ENCODE measurements at regions not wholly inside any gene's neighbourhood (a gene's known extent, or its start where the extent isn't known, plus 50 kb on each side); places are given as distances from the start of the nearest gene placed in this dataset.

DNA sequence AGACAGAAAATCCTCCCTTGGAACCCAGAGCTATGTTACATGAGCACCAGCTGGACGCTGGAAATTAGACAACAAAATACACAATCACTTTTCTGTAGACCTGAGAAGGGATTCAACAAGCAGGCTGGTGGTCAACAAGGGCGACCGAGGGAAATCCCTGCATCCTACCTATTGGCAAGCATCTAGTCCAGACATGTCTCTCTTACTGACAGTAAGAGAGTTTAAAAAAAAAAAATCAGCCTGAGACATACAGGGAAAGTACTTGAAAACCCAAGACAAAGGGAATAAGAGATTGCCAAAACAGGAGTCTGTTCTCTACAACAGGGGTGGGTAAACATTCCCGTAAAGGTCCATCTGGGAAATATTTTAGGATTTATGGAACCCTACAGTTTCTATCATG, 108.0 kb downstream of the KDR start:
- no peak for TF ChIP-seq CTCF (IDR thresholded peaks at IDR 0.05)
- ATAC-seq (no peak), DNase-seq (no peak)
- Mint-ChIP-seq H3K4me1 (peaks cover 13 to 15% of the 10 kb centered on the region in 2 donors), H3K27me3 (ENCODE audit: low read depth in 2 of 2) (peaks cover 6 to 15% of the 10 kb centered on the region in 2 donors), H3K9me3 (peaks cover 2% of the 10 kb centered on the region in 2 donors), H3K27ac (no peak overlapping the region), H3K4me3 (no peak overlapping the region), H3K36me3 (peaks cover 14% of the 10 kb centered on the region)
- Histone ChIP-seq H3K4me1 (ENCODE audit: control insufficient read depth, insufficient read depth, low read length) (no peaks in the 10 kb centered on the region), H3K36me3 (ENCODE audit: control insufficient read depth, insufficient read depth, low read length) (no peaks in the 10 kb centered on the region), H3K9me3 (ENCODE audit: control insufficient read depth, insufficient read depth, low read length) (no peaks in the 10 kb centered on the region), H3K4me3 (ENCODE audit: low read length) (no peak overlapping the region), H3K27me3 (ENCODE audit: control insufficient read depth, insufficient read depth, low read length) (no peaks in the 10 kb centered on the region), H3K27ac (ENCODE audit: low read length) (no peak overlapping the region)
- WGBS (ENCODE audit: insufficient coverage): 91% methylated on average over 4 of the region's 4 CpGs
- intact Hi-C loops (cut with micrococcal nuclease): no loop called here

- 31% methylated on average over 2 of the region's 2 CpGs for WGBS (ENCODE audit: insufficient coverage)
- Histone ChIP-seq H3K27ac (ENCODE audit: low read length) (no peak overlapping the region), H3K4me1 (ENCODE audit: control insufficient read depth, insufficient read depth, low read length) (no peaks in the 10 kb centered on the region), H3K9me3 (ENCODE audit: control insufficient read depth, insufficient read depth, low read length) (no peaks in the 10 kb centered on the region), H3K4me3 (ENCODE audit: low read length) (no peak overlapping the region), H3K36me3 (ENCODE audit: control insufficient read depth, insufficient read depth, low read length) (no peaks in the 10 kb centered on the region), H3K27me3 (ENCODE audit: control insufficient read depth, insufficient read depth, low read length) (no peaks in the 10 kb centered on the region)
- Mint-ChIP-seq H3K27me3 (ENCODE audit: low read depth in 2 of 2) (peaks cover 3 to 5% of the 10 kb centered on the region in 2 donors), H3K4me1 (peaks cover 13 to 15% of the 10 kb centered on the region in 2 donors), H3K9me3 (peaks cover 2% of the 10 kb centered on the region in 2 donors), H3K27ac (peak overlapping the region in 1 of 2 donors; percentile 23), H3K4me3 (peak overlapping the region; percentile 11), H3K36me3 (peaks cover 4% of the 10 kb centered on the region)
- no peak for DNase-seq
- TF ChIP-seq CTCF (IDR thresholded peaks at IDR 0.05): no peak
- peak in 2 of 3 donors; percentile 53 to 84 for ATAC-seq
- intact Hi-C loops (cut with micrococcal nuclease): no loop called here
Observed at GRCh38 chr4:55016131-55016530, 109.3 kb downstream of the KDR start.

- ATAC-seq (no peak), DNase-seq (no peak)
- Mint-ChIP-seq H3K9me3 (peaks cover 2 to 7% of the 10 kb centered on the region in 2 donors), H3K36me3 (no peaks in the 10 kb centered on the region), H3K27ac (no peak overlapping the region), H3K27me3 (ENCODE audit: low read depth in 2 of 2) (peaks cover 0 to 9% of the 10 kb centered on the region in 2 donors), H3K4me1 (peaks cover 13 to 15% of the 10 kb centered on the region in 2 donors), H3K4me3 (no peak overlapping the region)
- WGBS (ENCODE audit: insufficient coverage): 83% methylated on average over 2 of the region's 2 CpGs
- H3K4me1 ChIP-seq (ENCODE audit: control insufficient read depth, insufficient read depth, low read length): no peaks in the 10 kb centered on the region
- no peak overlapping the region for H3K4me3 ChIP-seq (ENCODE audit: low read length)
- H3K9me3 ChIP-seq (ENCODE audit: control insufficient read depth, insufficient read depth, low read length): no peaks in the 10 kb centered on the region
- no peak for TF ChIP-seq CTCF (IDR thresholded peaks at IDR 0.05)
- intact Hi-C loops (cut with micrococcal nuclease): no loop called here
- no peak overlapping the region for H3K27ac ChIP-seq (ENCODE audit: low read length)
- no peaks in the 10 kb centered on the region for H3K27me3 ChIP-seq (ENCODE audit: control insufficient read depth, insufficient read depth, low read length)
- H3K36me3 ChIP-seq (ENCODE audit: control insufficient read depth, insufficient read depth, low read length): no peaks in the 10 kb centered on the region
Observed at GRCh38 chr4:55014876-55015275, 110.5 kb downstream of the KDR start.

- Mint-ChIP-seq H3K4me1 (peaks cover 13 to 15% of the 10 kb centered on the region in 2 donors), H3K27me3 (ENCODE audit: low read depth in 2 of 2) (peaks cover 0 to 8% of the 10 kb centered on the region in 2 donors), H3K27ac (no peak overlapping the region), H3K4me3 (no peak overlapping the region), H3K9me3 (peaks cover 2 to 10% of the 10 kb centered on the region in 2 donors), H3K36me3 (no peaks in the 10 kb centered on the region)
- TF ChIP-seq CTCF (IDR thresholded peaks at IDR 0.05): no peak
- no peaks in the 10 kb centered on the region for H3K9me3 ChIP-seq (ENCODE audit: control insufficient read depth, insufficient read depth, low read length)
- no peak for DNase-seq
- H3K36me3 ChIP-seq (ENCODE audit: control insufficient read depth, insufficient read depth, low read length): no peaks in the 10 kb centered on the region
- no peaks in the 10 kb centered on the region for H3K27me3 ChIP-seq (ENCODE audit: control insufficient read depth, insufficient read depth, low read length)
- no peak for ATAC-seq
- intact Hi-C loops (cut with micrococcal nuclease): no loop called here
- H3K4me1 ChIP-seq (ENCODE audit: control insufficient read depth, insufficient read depth, low read length): no peaks in the 10 kb centered on the region
- H3K4me3 ChIP-seq (ENCODE audit: low read length): no peak overlapping the region
- WGBS (ENCODE audit: insufficient coverage): 90% methylated on average over 6 of the region's 6 CpGs
- no peak overlapping the region for H3K27ac ChIP-seq (ENCODE audit: low read length)
Observed at GRCh38 chr4:55013431-55013955, 111.9 kb downstream of the KDR start.
